G401 (cell line): ENCODE measurements at regions not wholly inside any gene's neighbourhood (a gene's known extent, or its start where the extent isn't known, plus 50 kb on each side); places are given as distances from the start of the nearest gene placed in this dataset.

Experiments used
- DNase-seq: peaks from one replicate; pipeline ENCODE4 v3.0.0-alpha.2; 2015; ENCODE audit warnings: low spot score
- in situ Hi-C: cut with HindIII; loops from 2 replicates; pipeline ENCODE4 v1.10.0; 2016; ENCODE audit warnings: low sequenced_read_pairs, mixed read lengths

- in situ Hi-C loops: no loop called here
- DNase-seq: no peak
These were observed 325.7 kb downstream of the SAMD5 start for GRCh38 chr6:147834084-147834776.

- in situ Hi-C loops: no loop called here
- no peak for DNase-seq
These were observed 329.1 kb downstream of the SAMD5 start for GRCh38 chr6:147837540-147837939.

DNA sequence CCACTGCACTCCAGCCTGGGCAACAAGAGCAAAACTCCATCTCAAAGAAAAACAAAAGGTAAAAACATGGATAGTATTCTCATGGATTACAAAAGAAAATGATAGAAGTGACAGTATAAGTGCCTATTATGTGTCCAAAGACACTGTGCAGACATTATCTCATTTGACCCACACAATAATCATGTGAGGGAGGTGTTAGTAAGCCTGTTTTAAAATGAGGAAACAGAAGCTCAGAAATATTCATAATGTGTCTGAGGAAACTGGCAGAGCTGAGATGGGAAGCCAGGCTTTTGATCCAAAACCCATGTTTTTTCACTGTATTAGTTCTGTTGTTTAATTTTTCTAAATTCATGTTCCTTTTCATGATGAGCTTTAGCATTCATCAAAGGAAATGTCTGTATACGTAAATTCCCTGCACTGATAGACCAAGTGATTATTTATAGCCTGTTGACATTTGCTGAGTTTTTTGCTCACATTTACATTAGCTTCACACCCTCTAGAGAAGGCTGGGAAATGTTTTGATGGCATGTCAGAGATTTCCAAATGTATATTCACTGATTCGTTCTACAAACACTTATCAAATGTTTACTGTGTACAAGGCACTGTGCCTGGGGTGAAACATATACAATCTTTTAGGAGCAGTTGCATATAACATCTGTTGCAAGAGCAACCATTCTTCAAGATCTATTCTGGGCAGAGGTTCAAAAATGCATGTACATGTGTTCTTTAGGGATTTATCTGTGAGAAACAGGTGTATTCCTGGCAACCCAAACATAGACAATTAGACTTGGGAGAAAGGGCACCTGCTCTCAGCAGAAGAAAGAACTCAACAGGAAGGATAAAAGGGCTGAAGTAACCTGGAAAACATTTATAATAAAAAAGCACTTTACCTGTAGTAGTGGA is 331.5 kb downstream of the SAMD5 start:
- in situ Hi-C loops: no loop called here
- no peak for DNase-seq

- in situ Hi-C loops: no loop called here
- DNase-seq: no peak
These were observed 333.2 kb downstream of the SAMD5 start for GRCh38 chr6:147841547-147842148.

- in situ Hi-C loops: no loop called here
- DNase-seq: no peak
These were observed 341.2 kb downstream of the SAMD5 start for GRCh38 chr6:147849401-147850330.

GRCh38 chr6:147852772-147853171 is 344.3 kb downstream of the SAMD5 start:
- DNase-seq: no peak
- in situ Hi-C loops: no loop called here

- in situ Hi-C loops: no loop called here
- DNase-seq: no peak
These were observed 345.1 kb downstream of the SAMD5 start for GRCh38 chr6:147853574-147853973.

- in situ Hi-C loops: no loop called here
- no peak for DNase-seq
These were observed 347.5 kb downstream of the SAMD5 start for GRCh38 chr6:147855803-147856482.

- no peak for DNase-seq
- in situ Hi-C loops: no loop called here
These were observed 348.2 kb downstream of the SAMD5 start for GRCh38 chr6:147856687-147857086.

DNA sequence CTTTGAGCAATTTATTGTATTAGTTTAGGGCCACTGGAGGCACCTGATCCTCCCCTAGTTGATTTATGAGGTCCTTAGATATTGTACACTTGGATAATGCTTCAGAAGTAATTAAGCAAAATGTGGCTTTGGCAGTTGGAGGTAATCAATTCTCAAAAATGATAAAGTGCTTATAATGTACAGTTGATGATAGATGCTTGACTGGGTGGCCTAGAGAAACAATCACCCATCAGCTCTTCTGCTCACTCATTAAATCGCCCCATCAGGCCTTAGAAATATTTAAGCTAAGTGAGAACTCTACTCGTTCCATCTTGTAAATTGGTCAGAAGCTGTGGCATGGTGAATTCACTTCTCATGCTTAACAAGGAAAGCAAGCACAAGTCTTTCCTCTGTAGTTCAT is 349.9 kb downstream of the SAMD5 start:
- in situ Hi-C loops: no loop called here
- DNase-seq: no peak

GRCh38 chr6:147859071-147859470 is 350.6 kb downstream of the SAMD5 start:
- no peak for DNase-seq
- in situ Hi-C loops: no loop called here

DNA sequence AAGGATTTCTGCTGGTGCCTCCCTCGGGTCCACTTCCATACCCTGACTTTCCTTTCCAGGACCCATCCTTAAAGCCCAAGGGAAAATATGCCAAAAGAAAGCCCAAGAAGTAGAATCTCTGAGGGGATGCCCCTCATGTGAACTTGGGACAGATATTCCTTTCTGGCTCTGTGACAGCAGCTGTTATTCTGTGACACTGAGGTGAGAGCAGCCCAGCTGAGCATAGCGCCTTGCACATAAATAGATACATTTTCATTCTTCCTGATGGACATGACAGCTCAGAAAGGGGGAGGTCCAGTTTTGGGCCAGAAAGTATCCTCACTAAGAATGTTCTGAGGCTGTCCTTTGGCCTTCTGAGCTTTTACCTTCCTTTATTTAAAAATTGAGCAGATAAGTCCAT is 353.2 kb downstream of the SAMD5 start:
- in situ Hi-C loops: no loop called here
- no peak for DNase-seq

DNA sequence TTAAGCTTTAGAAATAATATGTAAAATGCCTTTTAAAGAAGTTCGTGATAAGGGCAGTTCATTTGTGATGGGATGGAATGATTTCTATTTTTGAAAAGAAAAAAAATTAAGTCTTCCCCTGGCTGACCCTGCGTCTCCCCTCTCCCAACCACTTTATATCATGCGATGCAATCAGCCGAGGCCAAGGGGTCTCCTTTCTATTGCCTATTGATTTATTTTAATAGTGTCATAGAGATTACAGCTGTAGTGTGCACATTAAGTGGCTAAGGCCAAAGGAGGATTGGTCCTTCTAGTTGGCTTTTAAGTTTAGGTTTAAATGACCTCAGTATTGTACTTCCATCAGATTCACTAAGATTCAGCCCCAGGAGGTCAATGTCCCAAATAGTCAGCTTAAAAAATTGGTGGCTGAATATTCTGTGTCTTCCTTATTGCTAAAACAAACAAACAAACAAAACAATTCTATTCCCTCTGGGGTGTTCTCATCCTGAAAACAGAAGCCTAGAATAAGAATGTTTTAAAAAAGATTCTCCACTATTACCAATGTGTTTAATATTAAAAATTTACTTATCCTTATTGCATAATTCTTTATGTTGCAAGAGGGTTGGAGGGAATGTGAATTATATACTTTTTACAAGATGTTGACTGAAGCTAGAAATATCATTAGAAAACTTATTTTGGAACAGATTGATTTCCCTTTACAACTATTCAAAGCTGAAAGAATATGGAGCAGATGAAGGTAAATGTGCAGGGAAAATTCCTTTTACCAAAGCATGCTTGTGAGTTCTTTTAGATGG is 359.1 kb downstream of the SAMD5 start:
- no peak for DNase-seq
- in situ Hi-C loops: no loop called here

GRCh38 chr6:147868427-147869190 is 360.1 kb downstream of the SAMD5 start:
- no peak for DNase-seq
- in situ Hi-C loops: no loop called here

GRCh38 chr6:147869201-147869600 is 360.7 kb downstream of the SAMD5 start:
- DNase-seq: no peak
- in situ Hi-C loops: no loop called here

- DNase-seq: no peak
- in situ Hi-C loops: no loop called here
These were observed 361.4 kb downstream of the SAMD5 start for GRCh38 chr6:147869869-147870268.

DNA sequence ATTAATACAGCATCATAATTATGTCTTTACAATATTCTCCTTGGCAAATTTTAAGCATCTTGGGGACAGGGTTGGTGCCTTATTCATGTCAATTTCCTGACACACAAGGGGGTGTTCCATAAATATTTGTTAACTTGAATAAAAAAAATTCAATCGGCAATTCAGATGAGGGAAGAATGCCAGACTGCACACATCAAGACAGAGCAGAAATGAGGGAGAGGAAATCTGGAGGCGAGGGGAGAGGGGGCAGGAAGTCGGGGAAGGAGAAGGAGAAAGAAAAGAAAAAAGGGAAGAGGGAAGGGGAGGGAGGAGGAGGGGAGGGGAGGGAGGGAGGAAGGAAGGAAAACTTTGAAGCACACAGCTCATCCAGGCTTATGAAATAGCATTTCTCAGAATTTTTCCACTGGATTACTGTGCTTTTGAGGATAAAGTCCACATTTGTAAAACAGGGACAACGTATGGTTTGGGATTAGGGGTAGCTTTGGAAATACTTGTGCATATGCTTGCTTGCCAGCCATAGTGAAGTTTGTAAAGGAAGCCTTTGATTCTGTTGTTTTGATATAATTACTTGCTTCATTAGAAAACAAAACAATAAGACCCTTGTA is 362.1 kb downstream of the SAMD5 start:
- in situ Hi-C loops: no loop called here
- DNase-seq: no peak
